Brain microvascular endothelial cell (primary cell): ENCODE measurements at regions not wholly inside any gene's neighbourhood (a gene's known extent, or its start where the extent isn't known, plus 50 kb on each side); places are given as distances from the start of the nearest gene placed in this dataset.

Experiments
- DNase-seq: peaks from one replicate; pipeline ENCODE4 v3.0.0-alpha.2; 2020
- H3K27ac ChIP-seq: fragments of 250-450 bp; sonication (Bioruptor Pico); 2 replicates; pipeline ENCODE4 v1.5.1; 2020; ENCODE audit warnings: mild to moderate bottlenecking, moderate library complexity
- H3K27me3 ChIP-seq: fragments of 250-450 bp; sonication (Bioruptor Pico); replicated peaks from 2 replicates; pipeline ENCODE4 v1.5.1; 2020; ENCODE audit warnings: mild to moderate bottlenecking
- H3K36me3 ChIP-seq: fragments of 250-450 bp; sonication (Bioruptor Pico); replicated peaks from 2 replicates; pipeline ENCODE4 v1.5.1; 2020; ENCODE audit warnings: mild to moderate bottlenecking
- H3K4me3 ChIP-seq: 2 replicates; pipeline ENCODE4 v1.5.1; 2011; ENCODE audit warnings: low read depth, mild to moderate bottlenecking, control low read depth, low read length, moderate library complexity
- in situ Hi-C: cut with HindIII; loops from 2 replicates; pipeline ENCODE4 v1.10.0; 2017; ENCODE audit warnings: low sequenced_read_pairs, low pct_ligation_motif_present
- TF ChIP-seq, protein P1 (sequence below): IDR thresholded peaks from 2 replicates; pipeline ENCODE4 v1.5.1; 2011; ENCODE audit warnings: low read depth, mild to moderate bottlenecking, moderate library complexity, low read length, control low read depth, inconsistent platforms; ENCODE audit errors: missing control alignments

DNA sequence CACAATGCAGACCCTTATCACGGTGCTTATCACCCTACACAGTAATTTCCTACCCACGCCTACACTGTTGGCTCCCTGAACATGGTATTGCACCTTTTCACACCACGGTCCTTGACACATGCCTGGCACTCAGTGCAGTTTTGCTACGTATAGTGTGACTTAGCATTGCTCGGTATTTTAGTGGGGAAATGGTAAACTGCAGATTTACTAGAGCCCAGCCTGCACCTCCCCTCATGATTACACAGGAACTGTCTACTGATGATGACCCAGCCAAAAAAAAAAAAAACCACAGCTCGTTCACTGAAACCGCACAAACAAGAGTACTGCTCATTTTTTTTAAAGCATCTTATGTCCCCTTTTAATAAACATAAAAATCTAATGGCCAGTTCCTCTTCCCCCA lies 124.2 kb upstream of the ZNF746 start:
- H3K27ac ChIP-seq, result no peak overlapping the region
- H3K4me3 ChIP-seq, result no peak overlapping the region
- no peaks in the 10 kb centered on the region for H3K27me3 ChIP-seq
- DNase-seq, result no peak
- in situ Hi-C loops, result no loop called here
- H3K36me3 ChIP-seq, result peaks cover 31% of the 10 kb centered on the region
- TF ChIP-seq, protein P1, sequence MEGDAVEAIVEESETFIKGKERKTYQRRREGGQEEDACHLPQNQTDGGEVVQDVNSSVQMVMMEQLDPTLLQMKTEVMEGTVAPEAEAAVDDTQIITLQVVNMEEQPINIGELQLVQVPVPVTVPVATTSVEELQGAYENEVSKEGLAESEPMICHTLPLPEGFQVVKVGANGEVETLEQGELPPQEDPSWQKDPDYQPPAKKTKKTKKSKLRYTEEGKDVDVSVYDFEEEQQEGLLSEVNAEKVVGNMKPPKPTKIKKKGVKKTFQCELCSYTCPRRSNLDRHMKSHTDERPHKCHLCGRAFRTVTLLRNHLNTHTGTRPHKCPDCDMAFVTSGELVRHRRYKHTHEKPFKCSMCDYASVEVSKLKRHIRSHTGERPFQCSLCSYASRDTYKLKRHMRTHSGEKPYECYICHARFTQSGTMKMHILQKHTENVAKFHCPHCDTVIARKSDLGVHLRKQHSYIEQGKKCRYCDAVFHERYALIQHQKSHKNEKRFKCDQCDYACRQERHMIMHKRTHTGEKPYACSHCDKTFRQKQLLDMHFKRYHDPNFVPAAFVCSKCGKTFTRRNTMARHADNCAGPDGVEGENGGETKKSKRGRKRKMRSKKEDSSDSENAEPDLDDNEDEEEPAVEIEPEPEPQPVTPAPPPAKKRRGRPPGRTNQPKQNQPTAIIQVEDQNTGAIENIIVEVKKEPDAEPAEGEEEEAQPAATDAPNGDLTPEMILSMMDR, result no peak

DNA sequence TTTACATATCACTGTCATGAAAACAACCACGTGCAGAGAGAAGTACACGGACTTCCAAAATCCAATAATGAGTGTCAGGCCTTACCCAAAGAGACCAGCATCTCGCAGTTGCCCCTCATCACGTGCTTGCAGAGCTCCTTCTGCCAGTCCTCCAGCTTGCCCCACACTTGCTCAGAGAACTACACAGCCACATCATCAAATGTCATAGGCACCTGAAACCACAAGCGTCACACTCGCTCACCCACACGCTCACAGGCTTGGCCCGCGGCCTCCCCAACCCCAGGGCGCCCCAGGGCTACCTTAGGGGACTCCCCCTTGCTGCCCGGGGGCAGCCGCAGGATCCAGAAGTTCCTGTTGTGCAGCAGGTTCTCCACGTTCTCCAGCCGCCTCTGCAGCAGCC lies 123.4 kb upstream of the ZNF746 start:
- in situ Hi-C loops, result no loop called here
- Histone ChIP-seq H3K4me3 (no peak overlapping the region), H3K27me3 (no peaks in the 10 kb centered on the region), H3K27ac (no peak overlapping the region), H3K36me3 (peaks cover 39% of the 10 kb centered on the region)
- DNase-seq, result no peak
- TF ChIP-seq, protein P1, result no peak

DNA sequence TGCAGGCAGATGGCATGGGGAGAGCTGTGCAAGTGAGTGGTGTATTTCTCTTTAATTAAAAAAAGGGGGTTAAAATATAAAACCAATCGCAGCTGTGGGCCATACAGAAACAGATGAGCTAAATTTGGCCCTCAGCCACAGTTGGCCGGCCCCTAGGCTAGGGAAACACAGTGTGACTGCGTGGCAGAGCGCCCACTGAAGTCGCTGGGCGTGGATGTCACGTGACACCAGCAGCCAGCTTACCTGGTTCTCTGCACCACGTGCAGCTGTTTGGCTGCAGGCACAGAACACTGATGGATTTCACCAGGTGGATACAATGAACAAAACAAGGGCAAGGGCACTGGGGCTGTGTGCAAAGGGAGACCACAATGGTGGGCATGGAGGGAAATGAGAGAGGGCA lies 119.3 kb upstream of the ZNF746 start:
- Histone ChIP-seq H3K27me3 (no peaks in the 10 kb centered on the region), H3K27ac (no peak overlapping the region), H3K4me3 (no peak overlapping the region), H3K36me3 (peaks cover 66% of the 10 kb centered on the region)
- TF ChIP-seq, protein P1, result no peak
- in situ Hi-C loops, result no loop called here
- DNase-seq, result no peak

- Histone ChIP-seq H3K27me3 (no peaks in the 10 kb centered on the region), H3K27ac (no peak overlapping the region), H3K4me3 (no peak overlapping the region), H3K36me3 (peaks cover 73% of the 10 kb centered on the region)
- in situ Hi-C loops, result no loop called here
- TF ChIP-seq, protein P1, result no peak
- DNase-seq, result no peak
Observed at GRCh38 chr7:149615690-149616270, 118.2 kb upstream of the ZNF746 start.

- DNase-seq, result no peak
- peaks cover 56% of the 10 kb centered on the region for H3K36me3 ChIP-seq
- no peak overlapping the region for H3K27ac ChIP-seq
- TF ChIP-seq, protein P1, result no peak
- no peaks in the 10 kb centered on the region for H3K27me3 ChIP-seq
- in situ Hi-C loops, result no loop called here
- H3K4me3 ChIP-seq, result no peak overlapping the region
Observed at GRCh38 chr7:149610441-149611011, 112.9 kb upstream of the ZNF746 start.

DNA sequence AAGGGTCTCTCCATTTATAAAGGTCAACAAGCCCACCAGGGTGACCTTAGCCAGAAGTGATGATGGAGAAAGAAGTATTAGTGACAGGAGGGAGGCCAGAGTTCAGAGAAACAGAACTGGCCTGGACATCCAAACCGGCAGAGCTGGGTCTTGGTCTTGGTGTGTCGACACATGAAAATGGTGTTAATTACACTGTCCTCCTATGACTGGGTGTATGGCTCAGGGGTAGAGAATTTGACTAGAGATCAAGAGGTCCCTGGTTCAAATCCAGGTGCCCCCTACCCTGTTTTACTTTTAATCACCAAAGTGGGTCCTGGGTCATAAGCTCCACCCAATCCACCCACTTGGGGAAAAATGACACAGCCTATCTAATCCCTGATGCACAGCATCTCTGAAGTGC lies 110.6 kb upstream of the ZNF746 start:
- no peak overlapping the region for H3K27ac ChIP-seq
- no peaks in the 10 kb centered on the region for H3K27me3 ChIP-seq
- in situ Hi-C loops, result no loop called here
- peaks cover 51% of the 10 kb centered on the region for H3K36me3 ChIP-seq
- TF ChIP-seq, protein P1, result no peak
- H3K4me3 ChIP-seq, result no peak overlapping the region
- no peak for DNase-seq
